ENCODE measurements at regions not wholly inside any gene's neighbourhood (a gene's known extent, or its start where the extent isn't known, plus 50 kb on each side); places are given as distances from the start of the nearest gene placed in this dataset.

GRCh38 chr13:92974905-92975429 is 251.6 kb upstream of the GPC6 start:
- TF ChIP-seq CTCF (conservative IDR thresholded peaks at IDR 0.05), result no peak
- no peak for TF ChIP-seq ZFX (IDR thresholded peaks at IDR 0.05)

All from C4-2B (cell line).